ENCODE measurements at regions not wholly inside any gene's neighbourhood (a gene's known extent, or its start where the extent isn't known, plus 50 kb on each side); places are given as distances from the start of the nearest gene placed in this dataset.

DNA sequence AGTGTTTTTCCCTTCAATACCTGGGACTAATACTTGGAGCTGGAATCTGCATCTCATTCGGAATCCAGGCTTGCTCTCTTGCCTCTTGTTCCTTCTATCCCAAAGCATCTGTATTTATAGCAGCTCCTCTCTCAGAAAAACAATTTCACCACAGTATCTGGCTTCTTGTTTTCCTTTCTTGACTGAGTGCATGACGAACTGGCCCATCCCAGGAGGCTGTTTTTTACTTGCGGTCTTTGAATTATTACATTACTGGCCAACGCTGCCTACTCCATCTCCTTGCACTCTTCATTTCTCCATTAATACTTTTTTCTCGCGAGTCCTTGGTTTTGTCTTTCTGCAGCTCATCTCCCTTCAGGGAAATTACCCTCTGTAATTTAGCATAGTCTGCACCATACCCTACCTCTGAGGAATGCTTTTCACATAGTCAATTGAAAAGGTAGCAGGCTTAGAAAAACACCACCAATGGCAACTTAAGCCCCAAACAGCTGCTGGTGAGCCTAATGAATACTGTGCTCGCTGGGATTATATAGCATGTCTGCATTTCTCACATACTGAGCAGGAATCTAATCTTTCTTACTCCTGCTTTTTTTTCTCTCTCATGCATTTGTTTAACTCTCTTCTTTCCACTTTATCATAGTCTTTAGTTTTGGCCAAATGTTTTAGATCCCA lies 277.4 kb upstream of the SESN3 start:
- no peak for DNase-seq

DNA sequence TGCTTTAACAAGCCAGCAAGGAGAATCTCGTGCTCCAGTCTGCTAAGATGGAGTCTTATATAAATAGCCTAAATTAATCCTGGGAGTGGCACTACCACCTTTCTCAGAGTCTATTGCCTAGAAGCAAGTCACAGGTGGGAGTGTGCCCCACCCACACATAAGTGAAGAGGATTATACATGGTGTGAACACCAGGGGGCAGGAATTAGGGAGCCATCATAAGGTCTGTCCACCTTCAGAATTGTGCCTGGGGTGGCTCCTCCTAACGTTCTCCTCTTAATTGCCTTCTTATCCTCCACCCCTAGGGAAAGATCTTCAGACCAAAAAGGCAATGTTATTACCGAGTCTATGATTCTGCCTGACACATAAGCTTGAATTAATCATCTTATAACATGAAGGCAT lies 276.8 kb upstream of the SESN3 start:
- no peak for DNase-seq

DNA sequence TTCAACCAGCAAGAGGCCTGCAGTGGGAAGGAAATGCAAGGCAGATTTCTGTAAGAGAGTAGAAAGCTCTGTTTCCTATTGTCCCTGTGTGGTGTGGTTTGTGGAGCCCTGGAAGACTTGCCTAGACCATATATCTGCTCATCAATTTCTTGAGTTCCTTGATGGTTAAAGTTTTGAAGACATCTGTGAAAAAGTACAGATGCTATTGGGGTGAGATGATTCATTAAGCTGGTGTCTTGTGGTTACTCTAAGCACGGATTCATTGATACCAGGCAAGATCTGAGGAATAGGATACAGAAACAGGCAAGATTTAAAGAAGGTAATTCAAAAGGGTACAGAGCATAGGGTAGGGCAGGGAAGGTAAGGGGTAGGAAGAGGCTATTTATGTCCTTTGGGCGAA lies 275.8 kb upstream of the SESN3 start:
- no peak for DNase-seq

DNA sequence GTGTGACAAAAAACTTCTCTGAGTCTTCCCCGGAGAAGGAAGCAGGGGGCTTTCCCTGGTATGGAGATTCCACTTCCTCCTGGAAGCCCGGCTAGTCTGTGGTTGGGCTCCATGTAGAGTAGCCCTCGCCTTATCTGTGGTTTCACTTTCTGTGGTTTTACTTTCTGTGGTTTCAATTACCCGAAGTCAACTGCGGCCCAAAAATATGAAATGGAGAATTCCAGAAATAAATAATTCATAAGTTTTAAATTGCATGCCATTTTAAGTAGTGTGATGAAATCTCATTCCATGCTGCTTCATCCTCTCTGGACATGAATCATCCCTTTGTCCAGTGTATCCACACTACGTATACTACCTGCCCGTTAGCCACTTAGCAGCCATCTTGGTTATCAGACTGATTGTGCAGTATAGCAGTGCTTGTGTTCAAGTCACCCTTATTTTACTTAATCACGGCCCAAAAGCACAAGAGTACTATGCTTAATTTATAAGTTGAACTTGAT lies 275.0 kb upstream of the SESN3 start:
- no peak for DNase-seq

DNA sequence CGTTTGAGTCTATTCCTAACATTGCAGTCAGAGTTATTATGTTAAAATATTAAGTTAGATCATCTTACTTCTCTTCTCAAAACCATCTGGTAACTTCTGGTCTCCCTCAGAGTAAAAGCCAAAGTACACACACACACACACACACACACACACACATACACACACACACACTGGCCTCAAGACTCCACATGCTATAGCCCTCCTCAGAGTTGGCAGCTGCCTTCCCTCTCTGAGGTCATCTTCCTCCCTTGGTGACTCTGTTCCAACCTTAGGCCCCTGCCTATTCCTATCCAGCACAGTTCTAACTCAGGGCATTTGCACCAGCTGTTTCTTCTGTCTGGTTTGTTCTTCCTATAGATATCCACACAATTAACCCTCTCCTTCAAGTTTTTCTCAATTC lies 272.0 kb upstream of the SESN3 start:
- DNase-seq = no peak

DNA sequence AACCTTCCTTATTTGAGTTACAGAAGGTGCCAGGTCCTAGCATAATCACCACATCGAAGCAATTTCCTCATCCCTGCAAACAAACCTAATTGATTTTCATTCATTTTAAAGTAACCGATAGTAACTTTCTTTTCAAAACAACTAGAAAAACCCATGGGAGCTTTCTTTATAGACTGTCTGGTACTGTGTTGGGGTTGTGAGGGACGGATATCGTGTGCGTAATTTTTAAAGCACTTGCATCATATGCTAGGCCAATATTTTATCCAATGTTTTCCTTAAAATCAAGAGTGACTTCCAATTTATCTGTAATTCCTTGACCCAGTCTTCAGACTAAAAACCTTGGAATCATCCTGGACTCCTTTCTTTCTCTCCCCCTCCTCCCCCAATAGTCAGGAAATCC lies 271.5 kb upstream of the SESN3 start:
- no peak for DNase-seq

DNA sequence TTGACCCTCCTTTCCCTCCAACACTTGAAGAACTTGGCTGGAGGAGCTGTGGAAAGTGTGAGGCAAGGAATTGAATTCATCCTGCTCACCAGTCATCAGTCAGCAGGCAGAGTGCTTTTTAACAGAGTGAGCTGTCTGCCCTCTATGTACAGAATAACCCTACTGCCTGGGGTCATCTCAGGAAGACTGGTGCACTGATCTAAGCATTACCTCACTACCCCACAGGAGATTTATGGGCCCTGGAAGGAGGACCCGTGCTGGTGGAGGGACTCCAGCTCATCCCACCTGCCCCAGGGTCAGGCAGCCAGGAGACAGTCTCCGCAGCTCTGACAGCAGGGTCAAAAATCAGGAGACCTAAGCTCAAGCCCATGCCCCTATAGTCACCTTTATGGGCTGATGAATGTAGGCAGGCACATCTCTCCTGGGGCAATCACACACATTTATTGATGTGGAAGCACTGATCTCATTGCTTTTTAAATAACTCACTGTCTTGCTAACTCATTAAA lies 270.8 kb upstream of the SESN3 start:
- DNase-seq = no peak

DNA sequence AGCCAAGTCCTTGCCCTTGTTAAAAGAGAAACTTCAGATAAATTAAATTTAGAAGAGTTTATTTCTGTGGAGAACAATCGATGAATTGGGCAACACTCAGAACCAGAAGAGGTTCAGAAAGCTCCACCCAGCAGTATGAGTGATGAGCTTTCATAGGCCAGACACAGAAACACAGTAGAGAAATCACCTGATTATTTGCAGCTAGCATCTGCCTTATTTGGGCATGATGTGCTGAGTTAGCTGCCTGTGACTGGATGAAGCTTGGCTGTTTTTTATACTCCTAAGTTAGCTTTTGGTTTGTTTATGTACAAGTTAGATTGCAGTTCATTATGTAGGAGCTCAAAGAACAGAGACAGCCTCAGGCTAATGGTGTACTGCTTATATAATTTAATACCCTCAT lies 269.5 kb upstream of the SESN3 start:
- DNase-seq = no peak

DNA sequence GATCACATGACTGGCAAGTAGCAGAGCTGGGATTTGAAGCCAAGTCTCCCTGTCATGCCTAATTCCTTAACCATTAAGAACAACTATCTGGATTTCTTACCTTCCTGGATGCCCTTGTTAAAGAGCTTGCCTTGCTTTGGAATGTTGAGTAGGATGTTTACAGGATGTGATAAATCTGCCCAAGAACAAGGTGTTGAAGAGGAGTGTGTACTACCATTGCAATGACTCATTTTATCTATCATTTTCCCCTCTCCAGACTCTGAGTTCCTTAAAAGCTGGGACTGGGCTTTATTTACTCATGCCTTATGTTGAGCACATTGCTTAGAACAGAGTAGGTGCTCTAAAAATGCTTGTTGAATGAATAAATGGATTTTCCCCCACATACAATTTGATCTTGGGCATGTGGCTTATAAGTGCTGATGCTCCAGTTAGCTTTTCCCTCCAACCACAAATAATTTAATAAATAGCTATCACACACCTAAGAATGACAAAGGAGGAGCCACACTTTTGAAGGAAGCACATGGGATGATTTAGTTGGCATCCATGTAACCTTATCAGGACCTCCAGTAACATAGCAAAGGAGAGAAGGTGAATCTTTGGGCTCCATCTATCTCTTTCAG lies 268.6 kb upstream of the SESN3 start:
- no peak for DNase-seq

DNA sequence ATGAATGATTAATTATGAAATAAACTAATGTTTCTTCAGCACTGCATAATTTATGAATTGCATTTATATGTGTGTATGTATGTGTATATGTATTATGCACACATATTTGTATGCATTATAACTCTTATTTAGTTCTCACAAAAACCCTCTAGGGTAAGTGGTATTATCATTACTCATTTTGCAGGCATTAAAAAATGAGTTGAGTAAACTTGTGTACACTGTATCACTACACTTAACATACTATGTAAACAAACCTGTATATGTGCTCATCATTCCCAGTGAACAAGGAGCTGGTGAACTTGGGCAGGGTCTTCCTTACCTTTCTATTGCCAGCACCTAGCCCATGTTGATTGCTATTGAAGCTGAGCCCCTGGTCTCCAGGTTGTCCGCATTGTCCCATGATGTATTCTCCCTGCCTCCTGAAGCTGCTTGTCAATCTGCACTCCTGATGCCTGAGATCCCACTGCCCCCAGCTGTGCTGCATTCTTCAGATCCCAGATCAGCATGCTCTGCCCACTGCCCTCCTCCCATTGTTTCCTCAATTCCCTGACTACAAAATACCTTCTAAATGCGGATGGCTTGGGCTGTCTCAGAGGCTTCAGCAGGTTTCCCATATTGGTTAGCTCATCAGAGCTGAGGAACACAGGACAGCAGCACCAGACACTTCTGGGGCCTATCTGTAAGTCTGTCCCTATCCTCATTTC lies 267.9 kb upstream of the SESN3 start:
- DNase-seq = no peak

DNA sequence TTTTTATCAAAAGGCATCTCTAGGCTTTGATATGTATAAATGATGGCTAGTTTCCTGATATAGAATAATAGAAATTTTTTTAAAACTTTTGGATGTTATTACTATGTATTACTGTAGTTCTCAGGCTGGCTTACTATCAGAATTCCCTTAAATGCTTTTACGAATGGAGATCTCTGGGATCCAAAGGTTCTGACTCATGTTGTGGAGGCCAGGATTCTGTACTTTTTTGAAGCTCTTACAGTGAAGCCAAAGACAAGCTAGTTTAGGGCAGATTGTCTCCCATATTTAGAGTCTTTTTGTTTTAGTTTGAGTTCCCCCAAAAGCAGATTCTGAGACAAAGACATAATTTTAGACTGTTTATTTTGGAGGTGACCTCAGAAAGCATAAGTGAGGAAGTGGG lies 265.9 kb upstream of the SESN3 start:
- DNase-seq = no peak

DNA sequence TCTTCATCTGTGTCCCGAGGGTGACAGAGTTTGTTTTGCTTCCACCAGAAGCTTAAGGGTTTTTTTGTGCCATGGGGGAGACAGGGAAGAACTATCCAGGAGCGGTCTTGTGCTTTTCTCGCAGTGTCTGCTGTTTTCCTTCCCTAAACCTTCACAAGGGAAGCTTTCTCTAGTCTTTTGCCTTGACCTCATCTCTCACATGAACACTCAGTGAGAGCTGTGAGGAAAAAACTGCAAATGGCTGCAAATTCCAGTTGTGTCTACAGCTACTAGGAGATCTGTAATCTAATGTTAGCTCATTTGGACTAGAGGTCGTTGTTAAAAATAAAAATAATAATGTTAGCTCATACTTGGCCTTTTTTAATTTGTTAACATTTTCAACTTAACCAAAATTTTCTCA lies 264.7 kb upstream of the SESN3 start:
- DNase-seq = no peak

DNA sequence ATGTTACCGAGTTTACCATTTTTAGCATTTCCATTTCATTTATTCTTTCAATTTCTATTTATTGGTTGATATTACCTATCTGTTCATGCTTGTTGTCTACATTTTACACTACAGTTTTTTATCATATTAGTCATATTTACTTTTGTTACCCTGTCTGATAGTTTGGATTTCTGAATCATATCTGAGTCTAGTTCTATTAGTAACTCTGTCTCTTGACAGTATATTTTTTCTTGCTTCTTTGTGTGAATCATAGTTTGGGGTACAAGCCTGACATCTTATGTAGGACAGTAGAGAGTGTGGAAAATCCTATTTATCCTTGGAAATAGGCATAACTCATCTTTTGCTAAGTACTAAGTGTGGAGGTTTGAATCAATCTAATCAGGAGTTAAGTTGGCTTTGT lies 263.9 kb upstream of the SESN3 start:
- DNase-seq = no peak

DNA sequence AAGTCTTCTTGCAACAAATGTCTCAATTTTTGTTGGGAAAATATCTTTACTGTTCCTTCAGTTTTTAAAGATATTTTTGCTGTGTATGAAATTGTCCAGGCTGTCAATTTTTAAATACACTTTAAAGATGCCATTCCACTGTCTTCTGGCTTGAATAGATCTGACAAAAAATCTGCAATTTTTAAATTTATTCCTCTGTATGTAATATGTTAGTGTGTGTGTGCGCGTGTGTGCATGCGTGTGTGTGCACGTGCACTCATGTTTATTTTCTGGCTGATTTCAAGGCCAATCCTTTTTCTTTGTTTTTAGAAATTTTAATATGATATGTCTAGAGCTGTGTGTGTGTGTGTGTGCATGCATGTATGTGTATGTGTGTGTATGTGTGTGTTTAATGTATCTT lies 263.2 kb upstream of the SESN3 start:
- DNase-seq = no peak

DNA sequence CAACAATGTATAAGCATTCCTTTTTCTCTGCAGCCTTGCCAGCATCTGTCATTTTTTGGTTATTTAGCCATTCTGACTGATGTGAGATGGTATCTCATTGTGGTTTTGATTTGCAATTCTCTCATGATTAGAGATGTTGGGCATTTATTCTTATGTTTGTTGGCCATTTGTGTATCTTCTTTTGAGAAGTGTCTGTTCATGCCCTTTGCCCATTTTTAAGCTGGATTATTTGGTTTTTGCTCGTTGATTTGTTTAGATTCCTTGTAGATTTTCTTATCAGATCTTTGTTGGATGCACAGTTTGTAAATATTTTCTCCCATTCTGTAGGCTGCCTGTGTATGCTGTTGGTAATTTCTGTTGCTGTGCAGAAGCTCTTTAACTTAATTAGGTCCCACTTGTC lies 259.6 kb upstream of the SESN3 start:
- DNase-seq = no peak

DNA sequence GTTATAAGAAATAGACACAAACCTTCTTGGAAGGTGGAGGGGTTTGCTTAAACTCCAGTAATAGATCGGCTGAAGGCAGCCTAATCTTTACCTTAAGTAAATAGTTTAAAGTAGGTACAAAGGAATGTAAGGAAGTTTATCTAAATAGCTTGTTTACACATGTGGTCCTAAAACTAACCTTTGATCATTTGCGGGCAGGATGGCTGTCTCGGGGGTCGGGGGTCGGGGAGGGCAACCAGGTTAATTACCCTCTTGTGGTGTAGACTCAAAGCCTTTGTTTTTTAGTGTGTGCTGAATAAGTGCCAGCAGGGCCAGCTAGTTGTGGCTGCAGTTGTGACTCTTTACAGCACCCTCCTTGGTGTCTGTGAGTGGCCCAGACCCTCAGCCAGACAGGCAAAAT lies 256.9 kb upstream of the SESN3 start:
- DNase-seq = no peak

DNA sequence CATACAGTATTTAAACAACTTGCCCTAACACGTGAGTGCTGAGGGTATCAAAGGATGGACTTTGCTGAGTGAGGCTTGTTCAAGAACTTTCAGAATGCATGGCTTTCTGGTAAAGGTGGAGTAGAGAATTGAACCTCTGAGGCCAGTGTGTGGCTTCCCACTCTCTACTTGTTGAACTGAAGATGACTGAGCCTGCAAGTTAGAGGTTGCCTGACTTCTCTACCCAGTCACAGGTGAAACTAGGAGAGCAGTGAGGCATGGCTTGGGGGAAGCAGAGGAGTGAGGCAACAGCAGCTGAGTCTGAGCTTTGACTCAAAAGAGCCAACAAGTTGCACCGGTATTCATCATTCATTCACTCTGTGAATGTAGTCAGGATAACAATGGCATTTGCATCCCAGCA lies 256.4 kb upstream of the SESN3 start:
- no peak for DNase-seq

DNA sequence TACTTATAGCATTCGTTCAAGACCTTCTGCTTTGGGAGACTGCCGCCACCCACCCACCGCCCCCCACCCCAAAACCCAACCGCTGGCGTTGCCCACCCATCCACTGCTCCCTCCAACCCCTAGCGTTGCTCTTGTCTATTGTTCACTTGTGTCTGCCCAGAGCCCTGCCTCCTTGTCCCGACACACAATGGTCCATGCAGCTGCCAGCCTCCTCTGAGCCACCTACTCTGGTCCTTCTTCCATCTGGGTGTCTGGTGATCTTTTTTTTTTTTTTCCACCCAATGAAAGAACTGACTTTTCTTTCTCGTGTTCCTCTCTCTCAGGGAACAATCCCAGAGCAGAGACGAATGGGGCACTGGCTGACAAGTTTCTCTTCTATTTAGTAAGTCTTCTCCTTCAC lies 256.0 kb upstream of the SESN3 start:
- DNase-seq = no peak

DNA sequence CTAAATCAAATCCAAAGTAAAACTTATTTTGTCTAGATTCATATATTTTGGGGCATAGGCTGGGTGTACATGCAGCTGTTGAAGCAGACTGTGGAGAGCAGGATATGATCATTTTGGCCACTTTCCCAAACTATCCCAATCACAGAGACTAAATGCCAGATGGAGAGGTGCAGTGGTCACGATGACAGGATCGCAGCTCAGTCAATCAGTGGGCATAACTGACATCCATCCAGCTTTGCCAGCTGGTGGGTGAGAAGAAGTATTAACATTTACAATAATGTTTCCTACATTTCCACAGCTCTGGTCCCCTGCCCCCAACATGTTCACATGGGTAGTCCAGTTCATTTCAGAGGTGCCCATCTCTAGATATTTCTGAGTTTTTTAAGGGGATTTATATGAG lies 255.5 kb upstream of the SESN3 start:
- no peak for DNase-seq

DNA sequence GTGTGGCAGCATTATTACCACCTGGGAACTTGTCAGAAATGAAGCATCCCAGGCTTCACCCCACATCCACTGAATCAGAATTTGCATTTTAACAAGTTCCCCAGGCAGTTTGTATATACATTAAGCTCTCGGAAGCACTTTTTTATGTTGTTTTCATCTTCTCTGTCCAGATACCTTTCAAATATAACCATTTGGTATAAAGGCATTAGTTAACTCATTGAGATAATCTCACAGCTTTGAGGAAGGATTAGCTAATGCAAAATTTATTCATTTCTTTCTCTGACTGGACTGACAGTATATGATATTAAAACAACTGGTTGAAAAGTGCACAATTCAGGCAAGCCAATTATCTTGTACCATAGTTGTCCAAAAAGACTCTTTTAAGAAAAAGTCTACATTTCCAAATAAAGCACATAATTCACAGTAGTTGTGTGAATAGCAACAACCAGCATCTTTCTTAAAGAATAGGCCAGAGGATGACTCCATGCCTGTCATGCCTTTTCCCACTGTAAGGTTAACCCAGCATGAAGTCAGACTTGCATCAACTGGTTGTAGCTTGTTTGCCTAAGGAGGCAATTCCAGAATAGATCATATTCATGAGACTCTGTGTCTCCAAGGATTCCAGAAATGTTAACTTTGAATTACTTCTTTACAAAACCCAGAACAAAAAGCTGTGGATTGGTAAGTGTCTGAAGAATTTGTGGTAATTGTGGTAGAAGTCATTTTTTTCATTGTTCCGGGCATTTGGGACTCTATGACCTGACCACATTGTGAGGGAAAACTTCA lies 254.3 kb upstream of the SESN3 start:
- DNase-seq = no peak

DNA sequence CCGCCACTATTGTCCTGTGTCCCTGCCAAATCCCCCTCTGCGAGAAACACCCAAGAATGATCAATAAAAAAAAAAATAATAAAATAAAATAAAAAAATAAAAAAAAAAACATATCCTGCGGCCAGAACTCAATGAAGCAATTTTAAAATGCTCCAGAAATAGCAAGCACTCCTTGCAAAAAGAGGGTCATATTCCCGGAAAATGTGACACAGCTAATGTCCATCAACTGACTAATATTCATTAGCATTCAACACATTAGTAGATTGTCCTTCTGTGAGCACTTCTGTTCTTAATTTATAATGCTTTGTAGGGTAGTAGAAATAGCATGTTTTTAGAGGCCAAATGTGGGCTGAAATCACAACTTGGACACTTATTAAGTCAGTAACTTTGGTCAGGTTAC lies 252.3 kb upstream of the SESN3 start:
- no peak for DNase-seq

DNA sequence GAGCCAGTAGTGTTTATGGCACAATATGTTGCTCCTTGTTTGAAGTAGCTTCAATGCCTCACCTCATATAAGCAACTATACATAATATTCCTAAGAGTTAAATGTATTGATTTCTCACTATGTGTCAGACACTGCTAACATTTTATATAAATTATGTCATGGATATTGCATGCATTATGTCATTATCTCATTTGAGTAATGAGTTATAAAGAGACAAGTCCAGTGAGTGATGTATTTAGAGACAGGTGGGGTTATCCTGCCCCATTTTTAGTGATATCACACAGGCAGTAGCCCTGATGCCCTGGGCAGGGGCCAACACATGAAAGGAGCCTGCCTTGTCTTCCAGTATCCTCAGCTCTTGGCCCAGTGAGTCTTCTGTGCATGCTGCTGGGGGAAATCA lies 247.0 kb upstream of the SESN3 start:
- no peak for DNase-seq

DNA sequence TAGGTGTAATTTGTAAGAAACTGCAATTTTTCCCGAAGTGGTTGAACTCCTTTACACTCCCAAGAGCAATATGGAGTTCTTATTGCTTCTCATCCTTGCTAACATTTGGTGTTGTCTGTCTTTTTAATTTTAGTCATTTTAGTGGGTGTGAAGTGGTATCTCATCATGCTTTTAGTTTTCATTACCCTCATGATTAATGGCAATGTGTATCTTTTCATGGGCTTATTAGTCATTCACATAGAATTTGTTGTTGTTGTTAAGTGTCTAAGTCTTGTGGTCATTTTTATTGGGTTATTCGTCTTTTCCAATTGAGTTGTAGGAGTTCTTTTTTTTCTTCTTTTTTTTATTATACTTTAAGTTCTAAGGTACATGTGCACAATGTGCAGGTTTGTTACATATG lies 238.3 kb upstream of the SESN3 start:
- no peak for DNase-seq

Measured in T-helper 9 cell (primary cell).